ENCODE measurements at regions not wholly inside any gene's neighbourhood (a gene's known extent, or its start where the extent isn't known, plus 50 kb on each side); places are given as distances from the start of the nearest gene placed in this dataset.

DNA sequence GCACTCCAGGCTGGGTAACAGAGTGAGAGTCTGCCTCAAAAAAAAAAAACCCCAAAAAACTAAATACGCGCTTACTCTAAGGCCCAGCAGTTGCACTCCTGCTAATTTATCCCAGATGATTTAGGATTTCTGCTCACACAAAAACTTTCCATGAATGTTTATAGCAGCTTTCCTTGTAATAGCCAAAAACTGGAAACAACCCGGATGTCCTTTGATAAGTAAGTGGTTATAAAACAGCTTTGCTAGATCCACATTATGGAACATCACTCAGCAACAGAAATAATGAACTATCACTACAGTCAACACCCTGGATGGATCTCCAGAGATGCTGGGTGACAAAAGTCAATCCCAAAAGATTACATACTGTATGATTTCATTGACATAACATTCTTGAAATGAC is 220.4 kb upstream of the JARID2 start:
- TF ChIP-seq, protein P1, sequence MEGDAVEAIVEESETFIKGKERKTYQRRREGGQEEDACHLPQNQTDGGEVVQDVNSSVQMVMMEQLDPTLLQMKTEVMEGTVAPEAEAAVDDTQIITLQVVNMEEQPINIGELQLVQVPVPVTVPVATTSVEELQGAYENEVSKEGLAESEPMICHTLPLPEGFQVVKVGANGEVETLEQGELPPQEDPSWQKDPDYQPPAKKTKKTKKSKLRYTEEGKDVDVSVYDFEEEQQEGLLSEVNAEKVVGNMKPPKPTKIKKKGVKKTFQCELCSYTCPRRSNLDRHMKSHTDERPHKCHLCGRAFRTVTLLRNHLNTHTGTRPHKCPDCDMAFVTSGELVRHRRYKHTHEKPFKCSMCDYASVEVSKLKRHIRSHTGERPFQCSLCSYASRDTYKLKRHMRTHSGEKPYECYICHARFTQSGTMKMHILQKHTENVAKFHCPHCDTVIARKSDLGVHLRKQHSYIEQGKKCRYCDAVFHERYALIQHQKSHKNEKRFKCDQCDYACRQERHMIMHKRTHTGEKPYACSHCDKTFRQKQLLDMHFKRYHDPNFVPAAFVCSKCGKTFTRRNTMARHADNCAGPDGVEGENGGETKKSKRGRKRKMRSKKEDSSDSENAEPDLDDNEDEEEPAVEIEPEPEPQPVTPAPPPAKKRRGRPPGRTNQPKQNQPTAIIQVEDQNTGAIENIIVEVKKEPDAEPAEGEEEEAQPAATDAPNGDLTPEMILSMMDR (IDR thresholded peaks at IDR 0.05 in 4 of 5, conservative IDR thresholded peaks at IDR 0.05 in 1 of 5), result no peak
- TF ChIP-seq POLR2A (IDR thresholded peaks at IDR 0.05), result no peak
